HG03175 (cell line): ENCODE measurements at regions not wholly inside any gene's neighbourhood (a gene's known extent, or its start where the extent isn't known, plus 50 kb on each side); places are given as distances from the start of the nearest gene placed in this dataset.
"Not testable (repeated sequence)": the region's sequence is repeated elsewhere in the genome, so short reads cannot be mapped to it uniquely, and the experiment has no call there.

Source experiments
- ATAC-seq: cut with Tn5 transposase; IDR thresholded peaks from one replicate; pipeline ENCODE4 v1.9.1; 2021; ENCODE audit warnings: mild to moderate bottlenecking, moderate library complexity; ENCODE audit not compliant: unreplicated experiment

DNA sequence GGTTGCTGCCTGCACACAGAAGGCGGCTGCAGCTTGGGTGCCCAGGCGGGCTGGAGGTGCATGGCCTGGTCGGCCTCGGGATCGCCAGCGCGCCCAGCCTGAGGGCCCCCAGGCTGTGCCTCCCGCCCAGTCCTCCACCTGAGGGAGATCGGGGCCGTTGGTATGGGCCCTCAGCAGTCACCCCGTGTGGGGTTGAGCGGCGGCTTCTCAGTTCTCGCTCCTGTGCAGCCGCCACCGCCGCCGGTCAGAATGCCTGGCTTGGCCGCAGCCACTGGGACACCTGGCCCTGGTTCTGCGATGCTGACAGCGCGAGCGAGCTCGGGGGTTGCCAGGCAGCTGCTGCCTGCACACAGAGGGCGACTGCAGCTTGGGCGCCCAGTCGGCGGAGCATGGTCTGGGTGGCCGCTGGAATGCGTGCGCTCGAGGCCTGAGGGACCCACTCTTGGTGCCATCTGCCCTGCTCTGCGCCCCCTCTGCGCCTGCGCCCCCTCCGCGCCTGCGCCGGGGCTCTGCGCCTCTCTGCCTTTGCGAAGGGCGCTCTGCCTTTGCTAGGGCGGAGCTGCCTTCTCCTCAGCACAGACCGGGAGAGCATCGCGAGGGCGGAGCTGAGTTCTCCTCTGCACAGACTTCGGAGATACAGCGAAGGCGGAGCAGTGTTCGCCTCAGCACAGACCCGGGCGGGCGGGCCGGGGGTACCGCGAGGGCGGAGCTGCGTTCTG, 84.6 kb upstream of the ZNG1F start:
- ATAC-seq = peak; percentile 100

DNA sequence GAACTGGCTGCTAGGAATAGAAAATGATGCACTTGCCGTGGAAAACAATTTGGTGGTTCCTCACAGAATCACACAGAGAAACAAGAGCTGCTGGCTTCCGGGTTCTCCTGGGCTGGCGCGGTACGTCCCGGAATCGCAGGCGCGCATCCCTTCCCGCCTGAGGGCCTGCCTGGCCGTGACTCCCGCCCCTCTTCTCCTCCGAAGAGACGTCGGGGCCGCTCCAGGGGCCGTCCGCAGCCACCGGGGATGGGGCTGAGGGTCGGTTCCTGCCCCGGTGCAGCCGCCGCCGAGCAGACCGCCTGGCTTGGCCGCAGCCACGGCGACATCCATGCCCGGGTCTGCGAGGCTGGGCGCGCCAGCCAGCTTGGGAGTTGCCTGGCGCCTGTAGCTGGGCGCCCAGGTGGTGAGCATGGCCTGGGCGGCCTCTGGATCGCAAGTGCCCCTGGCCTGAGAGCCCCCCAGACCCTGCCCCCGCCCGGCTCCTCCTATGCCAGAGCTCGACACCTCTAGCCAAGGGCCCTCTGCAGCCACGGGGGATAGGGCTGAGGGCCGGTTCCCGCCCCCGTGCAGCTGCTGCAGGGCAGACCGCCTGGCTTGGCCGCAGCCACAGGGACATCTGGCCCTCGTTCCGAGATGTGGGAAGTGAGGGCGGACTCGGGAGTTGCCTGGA, 83.9 kb upstream of the ZNG1F start:
- ATAC-seq = peak; percentile 32

DNA sequence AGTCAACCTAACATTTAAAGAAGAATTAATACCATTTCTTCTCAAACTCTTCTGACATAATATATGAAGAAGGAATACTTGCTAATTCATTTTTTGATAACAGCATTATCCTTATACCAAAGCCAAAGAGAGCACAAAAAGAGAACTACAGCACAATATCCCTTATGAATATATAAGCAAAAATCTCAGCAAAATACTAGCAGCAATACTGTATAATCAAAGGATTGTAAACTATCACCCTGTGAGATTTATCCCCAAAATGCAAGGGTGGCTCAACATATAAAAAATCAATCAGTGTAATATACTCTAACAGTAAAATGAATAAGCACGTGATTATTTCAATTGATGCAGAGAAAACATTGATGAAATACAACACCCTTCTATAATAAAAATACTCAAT, 81.9 kb upstream of the ZNG1F start:
- not testable (repeated sequence) for ATAC-seq

DNA sequence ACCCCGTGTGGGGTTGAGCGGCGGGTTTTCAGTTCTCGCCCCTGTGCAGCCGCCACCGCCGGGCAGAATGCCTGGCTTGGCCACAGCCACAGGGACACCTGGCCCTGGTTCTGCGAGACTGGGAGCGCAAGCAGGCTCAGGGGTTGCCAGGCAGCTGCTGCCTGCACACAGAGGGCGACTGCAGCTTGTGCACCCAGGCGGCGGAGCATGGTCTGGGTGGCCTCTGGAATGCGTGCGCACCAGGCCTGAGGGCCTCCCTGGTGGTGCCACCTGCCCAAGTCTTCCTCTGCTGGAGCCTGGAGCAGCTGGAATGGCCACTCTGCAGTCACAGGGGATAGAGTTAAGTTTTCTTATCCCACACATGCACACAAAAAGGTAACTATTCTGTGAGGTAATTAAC, 80.4 kb upstream of the ZNG1F start:
- not testable (repeated sequence) for ATAC-seq

- not testable (repeated sequence) for ATAC-seq
These were observed 79.9 kb upstream of the ZNG1F start for GRCh38 chr9:41269054-41269453.

- ATAC-seq = not testable (repeated sequence)
These were observed 77.5 kb upstream of the ZNG1F start for GRCh38 chr9:41266602-41267001.

DNA sequence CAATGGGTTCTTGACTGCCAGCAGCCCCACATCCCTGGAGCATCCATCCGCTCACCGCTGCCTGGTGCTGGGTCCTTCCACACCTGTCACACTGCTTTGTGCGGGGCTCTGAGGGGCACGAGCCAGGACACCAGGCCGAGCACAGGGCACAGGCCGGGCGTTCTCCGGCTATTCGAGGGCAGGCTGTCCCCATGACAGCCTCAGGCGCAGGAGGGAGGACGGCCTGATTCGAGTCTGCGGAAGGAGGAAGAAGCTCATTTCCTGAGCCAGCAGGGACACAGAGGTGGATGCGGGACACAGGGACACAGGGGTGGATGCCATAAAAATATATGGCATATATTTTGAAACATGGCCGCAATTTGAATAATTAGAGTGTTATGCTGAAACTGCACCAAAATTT, 76.9 kb upstream of the ZNG1F start:
- not testable (repeated sequence) for ATAC-seq

DNA sequence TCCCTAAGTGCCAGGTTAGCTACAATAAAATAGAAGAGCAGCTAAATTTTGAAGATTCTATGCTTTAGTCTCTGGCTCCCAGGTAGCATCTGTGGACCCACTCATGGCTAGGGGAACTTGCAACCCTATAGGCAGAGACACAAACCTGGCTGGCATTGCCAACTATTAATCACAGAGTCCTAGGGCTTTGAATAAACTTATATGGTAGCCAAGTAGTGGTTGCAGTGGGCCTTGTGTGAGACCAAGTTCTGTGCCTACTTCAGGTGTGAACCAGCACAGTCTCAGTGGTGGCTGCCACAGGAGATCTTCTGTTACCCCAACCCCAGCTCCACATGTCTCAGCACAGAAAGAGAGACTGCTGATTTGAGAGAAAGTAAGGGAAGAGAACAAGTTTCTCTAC, 62.9 kb upstream of the ZNG1F start:
- not testable (repeated sequence) for ATAC-seq

DNA sequence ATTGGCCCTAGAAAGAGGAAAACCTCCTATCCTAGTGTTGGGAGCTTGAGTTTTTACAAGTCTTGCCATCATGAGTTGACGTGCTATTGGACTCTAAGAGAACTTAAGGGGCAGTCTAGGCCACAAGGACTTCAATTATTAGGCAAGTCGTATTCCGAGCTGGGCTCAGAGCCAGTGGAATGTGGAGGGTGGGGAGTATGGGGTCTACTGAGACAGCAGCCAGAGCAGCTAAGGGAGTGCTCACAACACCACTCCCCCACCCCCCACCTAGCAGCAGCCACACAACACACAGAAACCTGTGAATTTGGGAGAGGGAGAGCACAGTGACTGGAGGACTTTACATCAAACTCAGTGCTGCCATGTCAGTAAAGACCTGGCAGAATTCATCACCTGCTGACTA, 62.0 kb upstream of the ZNG1F start:
- ATAC-seq = not testable (repeated sequence)

- ATAC-seq = not testable (repeated sequence)
These were observed 57.6 kb upstream of the ZNG1F start for GRCh38 chr9:41246702-41247101.
